ENCODE measurements at regions not wholly inside any gene's neighbourhood (a gene's known extent, or its start where the extent isn't known, plus 50 kb on each side); places are given as distances from the start of the nearest gene placed in this dataset.

- TF ChIP-seq CTCF (conservative IDR thresholded peaks at IDR 0.05; ENCODE audit: low read depth, low read length), result no peak
- TF ChIP-seq EZH2 (IDR thresholded peaks at IDR 0.05; ENCODE audit: borderline replicate concordance, low read depth, low read length, poor library complexity, severe bottlenecking), result no peak
These were observed 595.6 kb upstream of the TENM3 start for GRCh38 chr4:181647396-181648147.
